ENCODE measurements at regions not wholly inside any gene's neighbourhood (a gene's known extent, or its start where the extent isn't known, plus 50 kb on each side); places are given as distances from the start of the nearest gene placed in this dataset.

GRCh38 chr9:78860801-78861475, 564.0 kb downstream of the PSAT1 start:
- no peak overlapping the region for H3K4me3 ChIP-seq (ENCODE audit: low read length)
- DNase-seq (ENCODE audit: low read depth, low spot score): no peak

DNA sequence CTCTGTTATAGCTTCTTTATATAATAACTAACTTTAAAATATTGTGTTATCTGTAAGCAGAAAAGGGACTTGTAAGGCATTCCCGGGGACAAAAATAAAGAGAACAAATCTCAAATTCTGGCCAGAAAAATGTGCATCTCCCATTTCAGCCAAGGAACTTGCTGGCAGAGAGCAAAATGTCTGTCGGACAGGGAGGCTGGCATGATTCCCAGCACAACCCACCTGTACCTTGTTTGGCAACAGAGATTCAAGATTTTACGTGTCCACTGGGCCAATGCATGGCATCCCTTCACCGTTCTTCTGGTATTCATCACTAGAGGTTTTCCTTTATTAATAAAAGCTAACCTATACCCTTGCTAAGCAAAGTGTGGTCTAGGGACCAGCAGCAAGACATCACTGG, 566.6 kb downstream of the PSAT1 start:
- no peak for DNase-seq (ENCODE audit: low read depth, low spot score)
- H3K4me3 ChIP-seq (ENCODE audit: low read length): no peak overlapping the region

GRCh38 chr9:78865737-78866136, 568.8 kb downstream of the PSAT1 start:
- DNase-seq (ENCODE audit: low read depth, low spot score): no peak
- H3K4me3 ChIP-seq (ENCODE audit: low read length): no peak overlapping the region

DNA sequence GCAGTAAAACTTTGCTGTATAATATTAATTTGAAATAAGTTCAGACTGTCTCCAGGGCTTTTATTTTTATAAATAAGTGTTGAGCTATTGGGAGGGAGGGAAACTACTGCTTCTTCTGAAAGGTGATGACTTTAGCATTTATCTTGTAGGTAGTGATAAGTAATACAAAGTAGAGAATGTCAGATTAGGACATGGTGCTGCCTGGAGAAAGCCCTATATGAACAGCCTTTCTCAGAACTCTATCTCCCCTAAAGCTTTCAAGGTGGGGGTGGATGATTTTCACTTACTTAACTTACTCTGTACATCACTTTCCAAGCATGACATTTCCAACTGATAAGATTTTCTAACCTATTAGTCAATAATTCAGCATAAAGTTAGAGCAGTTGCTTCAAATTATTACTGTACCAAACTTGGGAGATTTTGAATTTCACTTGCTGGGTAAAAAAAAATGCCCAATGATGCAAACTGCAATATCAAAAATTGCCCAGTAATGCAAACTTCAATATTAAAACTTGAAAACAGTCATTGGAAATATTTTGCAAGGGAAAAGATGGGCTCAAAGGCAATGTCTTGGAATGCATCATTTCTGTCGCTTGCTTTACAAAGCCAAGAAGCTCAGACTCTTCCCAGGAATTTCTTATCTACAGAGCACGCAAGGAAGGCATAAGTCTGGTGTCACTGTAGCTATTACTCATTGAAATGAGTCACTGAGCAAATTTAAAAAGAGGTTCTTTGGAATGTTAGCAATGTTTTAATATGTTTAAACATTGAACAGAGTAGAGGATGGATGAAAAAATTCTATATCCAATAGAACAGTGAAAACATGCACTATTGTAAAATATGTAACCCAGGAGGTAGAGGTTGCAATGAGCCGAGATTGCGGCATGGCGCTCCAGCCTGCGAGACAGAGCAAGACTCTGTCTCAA, 569.5 kb downstream of the PSAT1 start:
- no peak for DNase-seq (ENCODE audit: low read depth, low spot score)
- no peak overlapping the region for H3K4me3 ChIP-seq (ENCODE audit: low read length)

DNA sequence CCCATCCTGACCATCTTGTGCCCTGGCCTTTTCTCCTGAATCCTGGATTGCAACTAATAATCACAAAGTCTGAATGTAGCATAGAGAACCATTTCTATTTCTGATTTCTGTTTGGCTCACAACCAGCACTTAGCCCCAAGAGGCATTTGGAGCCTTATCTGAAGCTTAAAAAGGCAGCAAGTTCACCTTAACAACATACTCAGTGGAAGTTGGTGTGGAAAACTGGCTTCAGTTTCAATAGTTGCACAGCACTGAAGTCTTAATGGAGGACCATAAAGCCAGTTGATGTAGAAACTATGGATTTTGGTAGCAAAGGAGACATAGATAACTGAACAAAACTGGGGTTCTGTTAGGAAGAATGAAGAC, 574.1 kb downstream of the PSAT1 start:
- DNase-seq (ENCODE audit: low read depth, low spot score): no peak
- H3K4me3 ChIP-seq (ENCODE audit: low read length): no peak overlapping the region

- DNase-seq (ENCODE audit: low read depth, low spot score): no peak
- no peak overlapping the region for H3K4me3 ChIP-seq (ENCODE audit: low read length)
Measured at GRCh38 chr9:78871452-78872331, 574.8 kb downstream of the PSAT1 start.

DNA sequence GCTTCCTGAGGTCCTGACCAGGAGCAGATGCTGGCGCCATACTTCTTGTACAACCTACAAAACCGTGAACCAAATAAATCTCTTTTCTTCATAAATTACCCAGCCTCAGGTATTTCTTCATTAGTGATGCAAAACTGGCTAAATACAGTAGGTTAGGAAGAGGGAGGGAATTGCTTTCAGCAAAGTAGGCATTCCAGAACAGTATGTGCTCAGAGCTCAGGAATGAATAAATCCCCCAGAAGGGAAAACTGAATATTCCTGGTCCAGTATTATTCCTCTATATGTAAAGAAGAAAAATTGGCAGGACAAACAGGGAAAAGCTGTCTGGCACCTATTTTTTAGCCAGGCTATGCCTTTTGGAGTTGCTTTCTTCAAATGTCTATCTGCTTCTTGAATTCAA, 577.1 kb downstream of the PSAT1 start:
- no peak for DNase-seq (ENCODE audit: low read depth, low spot score)
- no peak overlapping the region for H3K4me3 ChIP-seq (ENCODE audit: low read length)

- no peak for DNase-seq (ENCODE audit: low read depth, low spot score)
Measured at GRCh38 chr9:78879324-78880100, 582.6 kb downstream of the PSAT1 start.

GRCh38 chr9:78881295-78881694, 584.4 kb downstream of the PSAT1 start:
- no peak overlapping the region for H3K4me3 ChIP-seq (ENCODE audit: low read length)
- no peak for DNase-seq (ENCODE audit: low read depth, low spot score)

More at GRCh38 chr9:78879324-78880100, 582.6 kb downstream of the PSAT1 start:
- no peak overlapping the region for H3K4me3 ChIP-seq (ENCODE audit: low read length)

DNA sequence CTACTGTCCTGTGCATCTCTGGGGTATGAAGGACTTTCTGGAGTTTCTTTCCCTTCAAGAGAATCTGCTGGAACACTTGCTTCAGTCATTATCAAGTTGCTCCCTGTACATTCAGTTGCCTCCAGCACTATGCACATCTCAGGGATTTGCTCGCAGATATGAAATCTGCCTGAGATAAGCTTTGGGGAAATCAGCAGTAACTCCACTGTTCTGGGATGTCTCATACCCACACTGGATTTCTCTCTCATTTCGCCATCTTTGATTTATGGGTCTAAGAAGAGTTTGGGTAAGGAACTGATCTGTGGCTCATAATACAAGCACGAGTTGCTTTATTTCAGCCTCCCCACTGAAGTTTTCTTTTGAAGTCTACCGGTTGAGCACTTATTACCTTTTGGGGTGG, 585.6 kb downstream of the PSAT1 start:
- H3K4me3 ChIP-seq (ENCODE audit: low read length): no peak overlapping the region
- DNase-seq (ENCODE audit: low read depth, low spot score): no peak

GRCh38 chr9:78884611-78885150, 587.8 kb downstream of the PSAT1 start:
- DNase-seq (ENCODE audit: low read depth, low spot score): no peak
- no peak overlapping the region for H3K4me3 ChIP-seq (ENCODE audit: low read length)

- no peak for DNase-seq (ENCODE audit: low read depth, low spot score)
- H3K4me3 ChIP-seq (ENCODE audit: low read length): no peak overlapping the region
Measured at GRCh38 chr9:78892182-78892581, 595.3 kb downstream of the PSAT1 start.

DNA sequence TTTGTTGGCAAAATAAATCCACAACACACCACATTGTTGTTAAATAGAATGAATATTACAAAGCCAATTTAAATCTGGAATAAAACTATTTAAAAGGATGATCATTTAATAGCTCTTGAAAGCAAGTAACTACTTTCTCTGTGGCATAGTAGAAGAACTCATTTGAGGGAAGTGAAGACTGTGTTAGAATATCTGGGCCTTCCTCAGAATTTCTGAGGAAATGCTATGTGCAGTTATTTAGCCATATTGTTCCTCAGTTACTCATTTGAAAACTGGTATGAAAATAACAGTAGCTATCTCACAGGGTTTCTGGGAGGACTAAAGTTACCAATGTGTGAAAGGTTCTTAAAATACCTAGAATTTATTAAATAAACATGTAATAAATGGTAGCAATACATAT, 595.8 kb downstream of the PSAT1 start:
- no peak for DNase-seq (ENCODE audit: low read depth, low spot score)
- no peak overlapping the region for H3K4me3 ChIP-seq (ENCODE audit: low read length)

DNA sequence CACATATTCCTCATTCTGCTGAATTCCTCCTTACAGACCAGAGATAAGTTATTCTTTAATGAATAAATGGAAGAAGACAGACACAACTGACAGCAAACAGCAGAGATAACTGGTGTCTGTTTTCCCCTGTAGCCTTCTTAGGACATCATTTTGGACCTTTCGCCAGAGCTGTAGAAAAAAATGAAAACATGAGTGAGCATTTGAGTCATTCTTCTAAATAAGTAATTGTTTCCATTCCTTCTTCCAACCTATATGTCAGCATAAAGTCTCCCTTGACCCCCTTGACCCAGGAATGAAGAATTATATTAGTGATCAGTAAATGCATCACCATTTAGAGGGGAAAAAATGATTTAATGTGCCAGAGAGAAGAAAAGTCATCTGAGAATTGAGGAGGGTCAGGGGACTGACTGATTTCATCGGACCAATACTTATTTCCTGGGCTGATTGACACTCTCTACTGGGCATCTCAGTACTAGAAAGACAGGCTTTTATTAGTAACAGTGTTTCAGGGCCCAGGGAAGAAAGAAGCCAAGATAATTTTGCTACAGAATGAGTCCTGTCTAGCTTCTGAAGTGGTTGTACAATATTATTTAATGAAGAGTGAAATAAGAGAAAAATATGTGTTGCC, 597.0 kb downstream of the PSAT1 start:
- no peak for DNase-seq (ENCODE audit: low read depth, low spot score)
- H3K4me3 ChIP-seq (ENCODE audit: low read length): no peak overlapping the region

GRCh38 chr9:78896479-78896878, 599.6 kb downstream of the PSAT1 start:
- no peak overlapping the region for H3K4me3 ChIP-seq (ENCODE audit: low read length)
- no peak for DNase-seq (ENCODE audit: low read depth, low spot score)

- DNase-seq (ENCODE audit: low read depth, low spot score): no peak
- no peak overlapping the region for H3K4me3 ChIP-seq (ENCODE audit: low read length)
Measured at GRCh38 chr9:78898234-78898633, 601.3 kb downstream of the PSAT1 start.

DNA sequence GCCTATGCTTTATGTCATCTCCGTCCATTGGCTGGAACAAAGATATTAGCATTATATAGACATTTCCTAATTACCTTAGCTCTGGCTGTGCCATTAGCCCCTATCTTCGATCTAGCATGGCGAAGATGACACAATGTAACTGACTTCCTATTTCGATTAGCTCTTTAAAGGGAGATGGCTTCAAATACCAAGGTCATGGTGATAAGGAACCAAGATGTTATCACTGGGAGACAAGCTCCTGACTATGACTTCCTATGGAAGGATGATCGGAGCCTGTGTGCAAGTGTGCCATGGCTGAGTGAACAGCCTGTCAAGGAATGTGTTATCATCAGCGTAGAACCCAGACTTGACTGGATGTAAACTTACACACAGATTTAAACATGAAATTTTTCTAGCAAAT, 602.1 kb downstream of the PSAT1 start:
- no peak overlapping the region for H3K4me3 ChIP-seq (ENCODE audit: low read length)
- no peak for DNase-seq (ENCODE audit: low read depth, low spot score)

DNA sequence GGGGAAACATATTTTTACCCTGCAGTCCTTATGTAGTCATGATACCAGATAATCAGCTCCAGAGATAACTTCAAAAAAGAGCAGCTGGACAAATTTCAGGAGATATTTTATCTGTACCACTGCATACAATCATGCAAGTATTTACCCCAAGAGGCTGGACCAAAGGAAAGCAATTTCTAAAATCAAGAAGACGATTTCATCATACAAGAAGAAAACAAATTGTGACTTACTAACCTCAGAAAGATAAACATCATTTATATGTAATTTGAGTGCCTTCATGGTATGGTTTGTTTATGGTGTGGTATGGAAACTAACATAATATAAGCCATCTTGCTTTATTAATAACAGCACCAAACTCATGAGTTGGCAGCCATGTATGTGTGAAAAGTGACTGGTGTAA, 603.6 kb downstream of the PSAT1 start:
- H3K4me3 ChIP-seq (ENCODE audit: low read length): no peak overlapping the region
- DNase-seq (ENCODE audit: low read depth, low spot score): no peak

Measured in Jurkat, Clone E6-1 (cell line).